H1 (cell line): ENCODE measurements at regions not wholly inside any gene's neighbourhood (a gene's known extent, or its start where the extent isn't known, plus 50 kb on each side); places are given as distances from the start of the nearest gene placed in this dataset.

Source experiments
- E2F6 ChIP-seq: IDR thresholded peaks from 2 replicates; pipeline ENCODE4 v1.6.1; 2012; ENCODE audit warnings: inconsistent platforms
- EZH2 ChIP-seq: fragments of 200-600 bp; sonication (generic); IDR thresholded peaks from 2 replicates; pipeline ENCODE4 v1.7.1; 2012; ENCODE audit warnings: low read depth, mild to moderate bottlenecking, moderate library complexity, low read length, inconsistent platforms; ENCODE audit not compliant: severe bottlenecking
- NANOG ChIP-seq: IDR thresholded peaks from 2 replicates; pipeline ENCODE4 v1.6.1; 2011; ENCODE audit warnings: low read length, low read depth, mild to moderate bottlenecking, inconsistent platforms; ENCODE audit not compliant: insufficient read depth, poor library complexity, severe bottlenecking
- SP2 ChIP-seq: IDR thresholded peaks from 2 replicates; pipeline ENCODE4 v1.6.1; 2012; ENCODE audit warnings: mild to moderate bottlenecking, low read length, inconsistent platforms

- TF ChIP-seq NANOG: no peak
- TF ChIP-seq EZH2: no peak
- TF ChIP-seq SP2: no peak
- no peak for TF ChIP-seq E2F6
- TF ChIP-seq, all 59 proteins: peak for 0
These were observed 75.4 kb upstream of the SLC4A11 start (continued) for GRCh38 chr20:3314391-3314790.
